Stimulated activated effector memory CD8-positive, alpha-beta T cell treated with anti-CD3 and anti-CD28 coated beads, Interleukin-12 subunit alpha, Interleukin-12 subunit beta, amount 100 ng/mL, for 72 hours (primary cell): ENCODE measurements at regions not wholly inside any gene's neighbourhood (a gene's known extent, or its start where the extent isn't known, plus 50 kb on each side); places are given as distances from the start of the nearest gene placed in this dataset.

Experiments used
- ATAC-seq: fragments of 150-1000 bp; cut with Tn5 transposase; 2 replicates; pipeline ENCODE4 v1.10.0; 2021
- DNase-seq, 2 donors: peaks; one replicate each; pipeline ENCODE4 v3.0.0; 2021 to 2022; ENCODE audit warnings: low spot score in 2 of 2
- H3K27ac Mint-ChIP-seq: one replicate; pipeline ENCODE4 v1.8.0; 2022; ENCODE audit warnings: mild to moderate bottlenecking, mixed read lengths
- H3K36me3 Mint-ChIP-seq: one replicate; pipeline ENCODE4 v1.8.0; 2022; ENCODE audit warnings: mild to moderate bottlenecking, mixed read lengths
- H3K4me1 Mint-ChIP-seq: one replicate; pipeline ENCODE4 v1.8.0; 2022; ENCODE audit warnings: mixed read lengths
- H3K4me3 Mint-ChIP-seq: one replicate; pipeline ENCODE4 v1.8.0; 2022; ENCODE audit warnings: mild to moderate bottlenecking, mixed read lengths
- H3K9me3 Mint-ChIP-seq: one replicate; pipeline ENCODE4 v1.8.0; 2022; ENCODE audit warnings: mixed read lengths

DNA sequence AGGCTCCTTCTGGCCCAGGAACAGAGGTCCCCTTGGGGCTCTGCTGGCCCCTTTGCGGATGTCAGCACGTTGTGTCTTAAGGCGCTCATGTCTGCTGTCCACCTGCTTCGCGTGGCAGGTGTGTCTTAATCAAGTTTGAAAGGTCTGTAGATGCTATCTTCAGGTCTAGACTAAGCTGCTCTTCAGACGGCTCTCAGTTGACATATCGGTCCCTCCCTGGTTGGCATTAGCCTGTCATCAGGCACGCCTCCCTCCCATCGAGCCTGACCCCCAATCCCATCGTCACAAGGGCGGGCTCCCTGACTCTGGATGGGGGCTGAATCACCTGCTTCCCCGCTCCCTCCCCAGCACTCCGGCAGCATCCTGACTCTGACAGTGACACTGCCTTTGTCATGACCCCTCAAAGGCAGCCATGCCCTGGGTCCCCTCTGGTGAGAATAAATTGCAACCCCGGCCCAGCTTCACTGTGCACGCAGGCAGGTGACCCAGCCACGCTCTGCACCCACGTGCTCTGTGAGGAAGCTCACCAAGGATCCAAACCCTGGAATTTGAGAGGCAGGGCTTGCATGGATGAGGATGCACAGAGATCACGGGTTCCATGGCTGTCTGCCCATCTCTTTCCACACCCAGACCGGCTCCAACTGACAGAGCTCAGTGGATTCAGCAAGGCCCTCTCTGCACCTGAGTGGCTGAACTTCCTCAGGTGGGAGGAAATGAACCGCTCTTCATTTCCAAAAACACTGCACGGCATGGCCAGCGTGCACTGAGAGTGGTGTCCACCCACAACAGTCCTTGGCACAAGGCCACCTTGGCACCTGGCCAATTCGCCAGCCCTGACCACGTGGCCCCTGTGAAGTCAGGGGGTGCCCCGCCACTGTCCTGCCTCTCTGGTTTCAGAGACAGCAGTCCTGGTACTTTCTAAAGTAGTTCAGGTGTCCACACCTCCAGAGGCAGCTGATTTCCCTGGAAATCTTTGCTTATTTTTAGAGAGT, 110.2 kb upstream of the GPC1 start:
- Mint-ChIP-seq H3K27ac (no peak overlapping the region), H3K9me3 (no peaks in the 10 kb centered on the region), H3K4me1 (no peaks in the 10 kb centered on the region), H3K36me3 (no peaks in the 10 kb centered on the region), H3K4me3 (no peak overlapping the region)
- no peak for DNase-seq
- ATAC-seq = no peak

DNA sequence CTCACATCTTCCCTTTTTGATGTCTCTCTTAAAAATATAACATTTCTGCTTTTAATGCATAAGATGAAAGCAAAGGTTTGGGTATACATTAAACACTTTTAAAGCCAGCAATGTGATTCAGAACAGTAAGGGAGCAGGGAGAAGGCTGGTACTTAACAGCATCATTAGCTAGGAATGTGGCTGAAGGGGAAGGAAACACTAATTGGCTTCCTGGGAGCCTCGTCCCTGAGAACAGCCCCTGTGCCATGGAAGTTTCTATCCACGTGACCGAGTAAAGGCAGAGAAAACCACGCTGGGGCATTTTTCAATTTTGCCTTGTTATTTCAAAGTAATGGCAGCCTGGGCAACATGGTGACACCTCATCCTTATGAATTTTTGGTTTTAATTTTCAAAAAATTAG, 109.2 kb upstream of the GPC1 start:
- H3K4me1 Mint-ChIP-seq = no peaks in the 10 kb centered on the region
- ATAC-seq (no peak), DNase-seq (no peak)
- H3K9me3 Mint-ChIP-seq = no peaks in the 10 kb centered on the region
- no peak overlapping the region for H3K4me3 Mint-ChIP-seq
- H3K27ac Mint-ChIP-seq = no peak overlapping the region
- H3K36me3 Mint-ChIP-seq = no peaks in the 10 kb centered on the region

DNA sequence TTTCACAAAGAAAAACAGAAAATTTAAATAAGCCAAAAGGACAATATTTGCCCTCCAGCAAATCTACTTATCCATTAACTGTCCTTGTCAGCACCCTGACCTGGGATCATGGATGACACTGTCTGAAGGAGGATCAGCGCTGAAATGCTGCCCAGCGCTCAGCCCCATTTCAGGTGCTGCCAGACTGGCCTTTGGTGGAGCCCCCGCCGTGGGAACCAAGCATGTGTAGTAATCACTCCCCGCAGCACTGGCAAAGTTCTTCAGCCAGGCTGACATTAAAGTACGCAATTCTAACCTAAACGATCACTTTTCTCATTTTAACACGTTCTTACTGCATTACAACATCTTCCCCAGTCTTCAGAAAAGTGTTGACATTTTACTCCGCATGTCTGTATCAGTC, 108.6 kb upstream of the GPC1 start:
- no peak for ATAC-seq
- peaks cover 1% of the 10 kb centered on the region for H3K9me3 Mint-ChIP-seq
- H3K4me1 Mint-ChIP-seq = no peaks in the 10 kb centered on the region
- DNase-seq = no peak
- no peaks in the 10 kb centered on the region for H3K36me3 Mint-ChIP-seq
- no peak overlapping the region for H3K27ac Mint-ChIP-seq
- no peak overlapping the region for H3K4me3 Mint-ChIP-seq

DNA sequence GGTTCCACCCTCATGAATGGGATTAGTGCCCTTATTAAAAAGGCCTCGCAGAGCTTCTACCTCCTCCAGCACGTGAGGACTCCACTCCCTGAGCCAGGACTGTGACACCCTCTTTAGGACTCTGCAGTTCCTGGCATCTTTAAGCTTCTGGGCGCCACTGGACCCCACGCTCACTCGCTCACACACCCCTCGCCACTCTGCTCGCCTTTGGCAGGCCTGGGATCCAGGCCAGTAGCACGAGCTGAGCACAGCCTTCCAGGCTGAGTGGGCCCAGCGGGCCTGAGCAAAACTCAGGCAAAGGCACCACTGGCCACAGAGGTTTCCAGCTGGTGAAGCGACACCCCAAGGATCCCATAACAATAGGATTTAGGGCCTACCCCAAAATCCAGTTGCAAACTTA, 107.9 kb upstream of the GPC1 start:
- DNase-seq (no peak), ATAC-seq (no peak)
- Mint-ChIP-seq H3K27ac (no peak overlapping the region), H3K36me3 (no peaks in the 10 kb centered on the region), H3K4me1 (no peaks in the 10 kb centered on the region), H3K9me3 (peaks cover 4% of the 10 kb centered on the region), H3K4me3 (no peak overlapping the region)

DNA sequence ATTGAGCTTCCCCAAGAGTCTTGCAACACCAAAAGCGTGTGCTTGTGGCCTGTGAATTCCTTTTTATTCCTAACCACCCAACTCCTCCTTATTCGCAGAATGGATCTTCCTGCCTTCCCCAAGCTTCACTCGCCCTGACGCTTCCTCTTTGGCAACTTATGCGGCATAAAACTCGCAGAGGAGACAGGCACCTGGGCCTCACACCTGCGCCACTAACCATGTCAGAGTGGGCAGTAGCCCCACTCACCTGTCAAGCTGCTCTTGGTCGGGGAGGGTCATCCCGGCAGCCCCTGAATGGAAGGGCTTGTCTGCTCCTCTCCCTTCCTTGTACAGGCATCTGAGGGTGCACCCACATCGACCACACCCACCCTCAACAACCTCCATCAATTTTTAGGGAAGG, 106.9 kb upstream of the GPC1 start:
- Mint-ChIP-seq H3K4me3 (no peak overlapping the region), H3K4me1 (no peaks in the 10 kb centered on the region), H3K36me3 (no peaks in the 10 kb centered on the region), H3K9me3 (peaks cover 4% of the 10 kb centered on the region), H3K27ac (no peak overlapping the region)
- DNase-seq (no peak), ATAC-seq (no peak)

DNA sequence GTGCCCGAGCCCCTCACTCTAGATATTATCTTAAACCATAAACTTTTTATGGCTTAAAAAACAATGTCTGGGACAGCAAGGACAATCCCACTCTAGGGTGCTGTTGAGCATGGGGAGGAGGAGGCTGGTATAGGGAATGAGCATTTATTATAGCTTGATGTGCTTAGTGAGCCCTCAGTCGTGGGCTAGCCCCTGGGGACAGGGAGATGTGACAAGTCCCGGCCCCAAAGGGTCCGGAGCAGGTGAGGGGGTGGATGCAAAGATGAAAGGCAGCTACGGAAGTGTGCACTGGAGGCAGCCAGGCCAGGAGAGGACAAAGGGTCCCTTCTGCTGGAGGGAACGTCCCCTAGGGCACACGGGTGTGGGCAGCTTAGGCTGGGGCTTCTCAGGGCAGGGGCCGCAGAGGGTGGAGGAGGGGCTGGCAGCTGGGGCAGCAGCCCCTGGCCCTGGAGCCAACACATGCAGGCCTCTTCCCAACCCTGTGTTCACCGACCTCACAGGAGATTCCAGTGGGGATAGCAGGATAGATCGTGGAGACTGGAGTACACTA, 106.3 kb upstream of the GPC1 start:
- no peak overlapping the region for H3K4me3 Mint-ChIP-seq

DNA sequence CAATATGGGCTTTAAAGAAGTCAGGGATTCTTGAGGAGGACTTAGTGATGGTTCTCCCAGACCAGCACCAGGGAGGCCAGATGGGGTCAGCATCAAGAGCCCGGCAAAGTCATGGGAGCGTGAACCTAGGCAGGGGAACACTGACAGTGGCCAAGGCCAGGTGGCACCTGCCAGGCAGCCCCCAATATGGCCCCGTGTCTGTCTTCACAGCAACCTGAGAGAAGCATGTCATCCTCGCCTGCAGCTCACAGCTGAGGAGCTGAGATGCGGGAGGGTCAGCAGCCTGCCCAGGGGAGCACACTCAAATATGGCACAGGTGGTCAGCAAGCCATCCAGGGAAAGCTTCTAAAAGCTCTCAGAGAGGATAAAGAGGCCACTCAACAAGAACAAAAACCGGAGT, 105.7 kb upstream of the GPC1 start:
- Mint-ChIP-seq H3K9me3 (peaks cover 4% of the 10 kb centered on the region), H3K36me3 (no peaks in the 10 kb centered on the region), H3K27ac (no peak overlapping the region), H3K4me3 (no peak overlapping the region), H3K4me1 (no peaks in the 10 kb centered on the region)
- ATAC-seq (no peak), DNase-seq (no peak)

More for the DNA sequence above, 106.3 kb upstream of the GPC1 start:
- H3K4me1 Mint-ChIP-seq = no peaks in the 10 kb centered on the region
- ATAC-seq = peak; percentile 35
- H3K9me3 Mint-ChIP-seq = peaks cover 4% of the 10 kb centered on the region
- DNase-seq = no peak
- no peaks in the 10 kb centered on the region for H3K36me3 Mint-ChIP-seq
- no peak overlapping the region for H3K27ac Mint-ChIP-seq

DNA sequence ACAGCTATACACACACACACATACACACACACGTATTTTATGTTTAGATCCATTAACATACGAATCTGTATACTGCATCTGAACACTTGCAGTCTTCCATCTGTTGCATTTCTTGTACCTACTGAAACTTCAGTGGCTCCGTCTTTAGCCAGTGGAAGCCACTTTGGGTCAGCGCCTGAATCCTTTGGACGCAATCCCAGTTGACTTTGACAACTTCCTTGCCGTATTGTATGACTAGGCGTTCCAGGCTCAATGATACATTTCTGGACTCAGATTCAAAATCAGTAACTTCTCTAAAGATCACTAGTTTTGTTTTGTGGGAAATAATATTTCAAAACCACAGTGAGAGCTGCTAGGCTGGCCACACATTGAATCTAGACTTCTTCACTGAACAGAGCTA, 101.5 kb upstream of the GPC1 start:
- Mint-ChIP-seq H3K9me3 (peaks cover 4% of the 10 kb centered on the region), H3K4me1 (no peaks in the 10 kb centered on the region), H3K36me3 (no peaks in the 10 kb centered on the region), H3K4me3 (no peak overlapping the region), H3K27ac (no peak overlapping the region)
- no peak for DNase-seq
- ATAC-seq = no peak

GRCh38 chr2:240335061-240335460, 100.4 kb upstream of the GPC1 start:
- Mint-ChIP-seq H3K4me3 (no peak overlapping the region), H3K27ac (no peak overlapping the region), H3K4me1 (no peaks in the 10 kb centered on the region), H3K9me3 (peaks cover 4% of the 10 kb centered on the region), H3K36me3 (no peaks in the 10 kb centered on the region)
- no peak for DNase-seq
- ATAC-seq = no peak

GRCh38 chr2:240336820-240337427, 98.5 kb upstream of the GPC1 start:
- Mint-ChIP-seq H3K4me3 (no peak overlapping the region), H3K27ac (no peak overlapping the region), H3K4me1 (no peaks in the 10 kb centered on the region), H3K9me3 (peaks cover 2% of the 10 kb centered on the region), H3K36me3 (no peaks in the 10 kb centered on the region)
- DNase-seq = no peak
- no peak for ATAC-seq

- Mint-ChIP-seq H3K27ac (no peak overlapping the region), H3K4me1 (no peaks in the 10 kb centered on the region), H3K9me3 (no peaks in the 10 kb centered on the region), H3K4me3 (no peak overlapping the region), H3K36me3 (no peaks in the 10 kb centered on the region)
- ATAC-seq (no peak), DNase-seq (no peak)
Observed at GRCh38 chr2:240338274-240338673, 97.2 kb upstream of the GPC1 start.

DNA sequence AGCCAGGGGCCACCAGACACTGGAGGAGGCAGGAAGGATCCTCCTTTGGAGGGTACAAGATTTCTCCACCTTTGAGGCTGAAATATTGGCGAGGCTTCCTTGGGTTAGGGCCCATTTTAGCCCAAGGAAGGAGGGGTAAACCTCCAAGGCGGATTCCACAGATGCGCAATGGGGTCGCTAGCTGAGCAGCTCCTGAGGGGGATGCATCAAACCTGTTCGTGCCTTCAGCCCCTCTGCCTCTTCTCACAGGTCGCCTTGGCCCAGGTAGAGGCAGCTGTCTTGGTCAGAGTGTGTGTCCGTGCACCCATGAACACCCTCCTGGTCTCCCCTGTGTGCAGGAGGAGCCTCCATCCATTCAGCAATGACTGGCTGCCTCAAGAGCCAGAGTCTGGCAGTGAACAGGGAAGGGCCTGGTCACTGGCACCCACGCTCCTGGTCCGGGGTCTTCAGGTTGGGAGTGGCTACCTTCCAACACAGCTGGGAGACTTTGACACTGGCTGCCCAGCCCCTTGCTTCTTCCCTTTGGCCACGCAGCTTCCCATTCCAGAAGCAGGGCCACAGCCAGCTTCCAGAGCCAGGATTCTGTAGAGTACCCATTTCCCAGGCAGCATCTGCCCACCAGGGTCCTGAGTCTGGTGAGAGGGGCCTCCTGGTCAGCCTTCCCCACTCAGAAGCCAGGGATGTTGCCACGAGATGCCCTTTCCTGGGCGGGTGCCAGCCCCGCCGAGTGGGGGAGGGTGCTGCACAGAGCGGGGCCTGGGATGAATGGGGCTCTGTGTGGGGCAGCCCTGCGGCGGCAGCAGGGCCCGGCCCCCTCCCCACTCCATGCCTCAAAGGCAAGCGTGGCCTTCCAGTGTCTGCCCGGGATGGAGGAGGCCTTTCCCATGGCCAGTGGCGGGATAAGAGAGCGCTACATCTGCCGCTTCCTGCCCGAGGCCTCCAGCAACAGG, 95.8 kb upstream of the GPC1 start:
- no peak for DNase-seq
- H3K36me3 Mint-ChIP-seq = no peaks in the 10 kb centered on the region
- H3K4me3 Mint-ChIP-seq = no peak overlapping the region

GRCh38 chr2:240340361-240340761, 95.1 kb upstream of the GPC1 start:
- DNase-seq = no peak
- no peaks in the 10 kb centered on the region for H3K9me3 Mint-ChIP-seq
- H3K27ac Mint-ChIP-seq = no peak overlapping the region
- no peak for ATAC-seq
- no peak overlapping the region for H3K4me3 Mint-ChIP-seq
- no peaks in the 10 kb centered on the region for H3K4me1 Mint-ChIP-seq
- H3K36me3 Mint-ChIP-seq = no peaks in the 10 kb centered on the region

More for the DNA sequence above, 95.8 kb upstream of the GPC1 start:
- no peak for ATAC-seq
- H3K9me3 Mint-ChIP-seq = no peaks in the 10 kb centered on the region
- no peak overlapping the region for H3K27ac Mint-ChIP-seq
- H3K4me1 Mint-ChIP-seq = no peaks in the 10 kb centered on the region

DNA sequence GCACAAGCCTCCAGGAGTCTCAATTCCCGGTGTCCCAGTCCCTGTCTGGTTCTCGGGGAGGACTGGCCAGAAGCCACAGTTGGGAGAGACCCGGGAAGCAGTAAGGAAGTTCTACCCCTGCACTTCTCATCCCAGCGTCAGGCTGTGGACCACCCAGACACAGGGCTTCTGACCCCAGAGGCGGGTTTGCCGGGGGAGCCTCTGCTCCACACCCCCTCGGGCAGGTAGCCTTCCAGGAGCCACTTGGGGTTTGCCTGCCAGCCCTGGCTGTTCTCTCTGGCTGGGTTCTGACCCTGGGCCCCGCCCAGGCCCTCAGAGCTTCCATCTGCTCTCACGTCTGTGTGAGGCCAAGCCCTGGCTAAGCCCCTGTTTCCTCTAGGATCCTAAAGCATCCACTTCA, 94.4 kb upstream of the GPC1 start:
- ATAC-seq (no peak), DNase-seq (no peak)
- no peaks in the 10 kb centered on the region for H3K36me3 Mint-ChIP-seq
- no peaks in the 10 kb centered on the region for H3K4me1 Mint-ChIP-seq
- no peak overlapping the region for H3K4me3 Mint-ChIP-seq
- no peak overlapping the region for H3K27ac Mint-ChIP-seq
- no peaks in the 10 kb centered on the region for H3K9me3 Mint-ChIP-seq

DNA sequence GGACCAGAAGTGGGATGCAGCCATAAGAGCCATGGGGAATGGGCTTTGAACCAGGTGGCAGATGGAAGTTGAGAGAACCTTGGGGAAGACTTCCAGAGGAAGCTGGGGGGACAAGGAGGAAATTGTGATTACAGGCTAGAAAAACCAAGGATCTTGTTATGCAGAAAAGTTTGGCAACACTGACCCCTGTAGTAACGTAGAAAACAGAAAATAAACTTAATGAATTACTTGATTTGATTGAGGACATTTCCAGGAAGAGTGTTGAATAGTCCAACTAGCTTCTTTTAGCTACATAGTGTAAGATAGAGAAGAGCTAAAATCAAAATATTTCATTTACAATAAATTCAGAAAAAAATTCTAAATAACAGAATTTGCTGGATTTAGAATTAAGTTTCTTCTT, 91.9 kb upstream of the GPC1 start:
- Mint-ChIP-seq H3K36me3 (no peaks in the 10 kb centered on the region), H3K9me3 (no peaks in the 10 kb centered on the region), H3K4me3 (no peak overlapping the region), H3K27ac (no peak overlapping the region), H3K4me1 (no peaks in the 10 kb centered on the region)
- ATAC-seq (no peak), DNase-seq (no peak)
